Left hindlimb (tissue), 1 donor: ENCODE measurements at regions not wholly inside any gene's neighbourhood (a gene's known extent, or its start where the extent isn't known, plus 50 kb on each side); places are given as distances from the start of the nearest gene placed in this dataset.

ENCODE experiments used
- DNase-seq: peaks from one replicate; pipeline ENCODE4 v3.0.0-alpha.2; 2018

DNA sequence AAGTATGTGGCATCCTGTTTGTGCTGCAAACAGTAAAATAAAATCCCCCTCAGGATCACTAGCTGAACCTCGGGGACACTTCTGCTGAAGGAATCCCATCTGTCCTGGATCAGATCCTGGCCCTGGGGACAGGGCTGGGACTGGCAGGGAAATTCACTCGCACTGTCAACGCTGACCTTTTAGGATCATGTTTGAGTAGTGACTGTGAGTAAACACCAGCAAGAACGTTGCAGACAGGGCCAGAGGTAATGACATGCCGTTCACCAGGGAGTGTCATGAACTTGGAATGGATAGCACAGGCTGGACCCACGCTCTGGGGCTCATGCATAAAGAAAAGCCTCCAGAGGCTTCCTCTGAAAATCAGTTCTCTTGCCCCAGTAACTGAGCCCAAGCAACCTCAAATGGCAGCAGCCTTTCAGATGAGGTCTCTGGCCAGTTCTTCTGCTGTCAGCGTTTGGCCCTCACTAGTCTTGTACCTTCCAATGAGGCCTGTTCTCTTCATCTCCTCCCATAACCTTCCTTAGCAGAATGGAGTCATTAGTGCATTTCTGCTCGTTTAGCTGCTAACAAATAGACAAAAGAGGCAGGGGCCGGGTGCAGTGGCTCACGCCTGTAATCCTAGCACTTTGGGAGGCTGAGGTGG lies 51.0 kb upstream of the BARX2 start:
- DNase-seq, result no peak

DNA sequence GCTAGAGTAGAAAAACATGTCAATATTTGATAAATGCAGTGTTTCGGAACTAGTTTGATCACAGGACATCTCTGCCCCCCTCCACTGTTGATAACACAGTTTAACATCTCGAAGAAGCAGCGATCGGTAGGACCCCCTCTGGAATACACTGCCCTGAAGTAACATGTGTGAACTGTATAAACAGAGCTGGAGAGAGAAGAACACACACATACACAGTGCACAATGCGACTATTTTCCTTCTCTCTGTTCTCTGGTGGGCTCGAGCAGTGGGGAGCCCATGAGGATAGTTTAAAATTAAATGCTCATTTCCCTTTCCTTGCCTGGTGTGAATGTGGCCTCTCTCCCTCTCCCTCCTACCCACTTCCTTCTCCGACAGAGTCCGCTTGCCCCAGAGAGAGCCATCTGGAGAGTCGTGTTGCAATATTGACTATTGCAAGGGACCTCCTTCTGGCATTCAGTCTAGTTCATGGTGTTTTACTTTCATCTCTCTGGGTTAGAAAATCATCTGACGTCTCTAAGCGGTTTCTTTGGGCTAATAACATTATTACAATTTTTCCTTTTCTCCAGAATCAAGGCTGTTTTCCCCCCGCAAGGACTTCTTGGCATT lies 51.6 kb upstream of the BARX2 start:
- DNase-seq, result no peak

DNA sequence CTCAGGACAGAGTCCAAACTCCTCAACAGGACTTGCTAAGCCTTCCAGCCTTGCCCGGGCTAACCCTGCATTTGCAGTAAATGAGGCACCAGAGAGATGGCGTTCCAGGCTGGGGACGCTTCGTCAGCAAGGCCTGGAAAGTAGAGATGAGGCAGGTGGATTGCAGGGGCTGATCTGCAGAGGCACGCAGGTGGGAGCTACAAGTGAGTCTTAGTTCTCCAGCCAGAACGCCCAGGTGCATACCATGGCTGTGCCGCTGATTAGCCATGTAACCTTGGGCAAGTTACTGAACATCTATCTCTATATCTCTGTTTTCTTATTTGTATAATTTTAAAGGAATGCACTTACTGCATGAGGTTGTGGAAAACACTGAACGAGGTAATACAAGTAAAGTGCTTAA lies 52.7 kb upstream of the BARX2 start:
- no peak for DNase-seq

DNA sequence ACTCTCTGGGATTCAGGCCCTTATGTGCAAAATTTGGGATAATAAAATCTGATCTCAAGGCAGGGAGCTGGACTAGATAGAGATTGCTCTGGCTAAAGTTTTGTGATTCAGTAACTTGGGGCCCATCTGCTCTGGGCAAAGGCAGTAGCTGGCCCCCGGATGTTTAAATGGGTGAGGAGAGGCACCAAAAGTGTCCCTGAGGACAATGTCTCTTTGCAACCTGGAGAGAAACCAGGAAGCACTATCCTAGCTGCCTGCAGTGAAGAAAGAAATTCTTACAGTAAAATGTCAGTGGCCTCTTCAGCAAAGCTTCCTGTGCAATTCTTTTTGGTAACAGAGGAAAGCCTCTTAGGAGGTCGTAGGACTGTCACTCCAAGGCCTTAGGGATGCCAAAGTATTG lies 54.6 kb upstream of the BARX2 start:
- no peak for DNase-seq

DNA sequence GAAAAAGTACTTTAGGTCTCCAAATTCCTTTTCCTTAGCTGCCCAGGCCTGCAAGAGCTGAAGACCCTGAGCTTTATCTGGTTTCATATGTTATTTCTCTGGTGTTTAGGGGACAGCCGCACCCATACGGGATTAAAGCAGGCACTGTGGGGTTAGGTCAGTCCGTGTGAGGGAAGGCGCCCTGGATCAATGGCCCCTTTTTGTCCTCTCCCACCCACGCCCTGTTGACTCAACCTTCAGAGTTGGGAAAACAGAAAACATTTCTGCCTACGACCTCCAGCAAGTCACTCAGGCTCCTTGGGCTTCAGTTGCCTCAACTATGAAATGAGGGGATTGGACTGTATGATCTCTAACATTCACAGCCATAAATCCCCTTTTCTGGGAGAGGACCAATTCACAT lies 55.2 kb upstream of the BARX2 start:
- no peak for DNase-seq

DNA sequence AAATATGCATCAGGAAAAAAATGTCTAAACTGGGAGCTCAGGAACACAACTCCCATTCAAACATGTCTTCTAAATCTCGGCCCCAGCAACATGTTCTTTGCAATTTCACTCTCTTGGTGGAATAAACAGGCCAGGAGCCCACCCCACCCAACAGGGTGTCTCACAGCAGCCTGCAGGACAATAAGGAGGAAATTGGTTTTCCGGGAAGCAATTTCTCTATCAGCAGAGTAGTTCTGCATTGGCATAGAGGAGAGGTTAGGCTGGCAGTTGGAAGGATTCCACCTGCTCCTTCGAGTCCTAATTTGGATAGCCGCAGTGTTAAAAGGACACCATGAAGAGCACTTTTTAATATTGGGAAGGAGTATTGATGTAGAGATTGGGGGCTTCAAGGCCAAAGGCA lies 55.9 kb upstream of the BARX2 start:
- no peak for DNase-seq

DNA sequence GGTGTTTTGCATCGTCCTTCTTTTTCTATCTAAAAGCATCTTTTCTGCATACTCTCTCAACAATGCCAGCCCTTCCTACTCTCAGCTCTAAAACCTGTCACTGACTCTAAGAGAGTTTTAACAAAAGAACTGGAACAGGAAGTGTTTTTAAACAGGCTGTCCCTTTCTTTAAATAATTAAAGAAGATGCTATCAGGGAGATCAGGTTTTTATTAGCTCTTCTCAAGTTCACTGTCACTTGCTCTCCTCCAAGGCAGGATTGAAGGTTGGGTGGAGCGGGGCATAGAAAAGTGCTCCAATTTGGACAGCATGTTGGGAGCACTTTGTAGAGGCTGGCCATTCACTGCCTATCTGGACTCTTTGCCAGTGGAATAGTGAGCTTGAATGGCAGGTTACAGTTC lies 56.4 kb upstream of the BARX2 start:
- no peak for DNase-seq

DNA sequence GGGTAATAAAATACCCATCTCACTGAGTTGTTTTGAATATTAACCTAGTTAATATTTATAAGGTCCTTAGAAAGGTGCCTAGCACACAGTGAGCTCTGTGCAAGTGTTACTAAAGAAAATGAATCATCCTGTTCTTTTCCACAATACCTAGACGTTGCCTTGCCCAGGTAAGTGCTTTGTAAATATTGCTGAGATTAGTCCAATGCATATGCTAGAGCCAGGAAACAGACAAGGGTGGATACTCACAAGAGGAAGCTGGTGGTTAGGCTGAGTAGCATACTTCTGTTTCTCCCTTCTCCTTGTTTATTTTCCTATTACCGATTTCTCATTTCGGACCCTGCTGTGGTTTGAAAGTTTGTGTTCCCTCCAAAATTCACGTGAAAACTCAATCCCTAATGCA lies 58.1 kb upstream of the BARX2 start:
- DNase-seq, result no peak

DNA sequence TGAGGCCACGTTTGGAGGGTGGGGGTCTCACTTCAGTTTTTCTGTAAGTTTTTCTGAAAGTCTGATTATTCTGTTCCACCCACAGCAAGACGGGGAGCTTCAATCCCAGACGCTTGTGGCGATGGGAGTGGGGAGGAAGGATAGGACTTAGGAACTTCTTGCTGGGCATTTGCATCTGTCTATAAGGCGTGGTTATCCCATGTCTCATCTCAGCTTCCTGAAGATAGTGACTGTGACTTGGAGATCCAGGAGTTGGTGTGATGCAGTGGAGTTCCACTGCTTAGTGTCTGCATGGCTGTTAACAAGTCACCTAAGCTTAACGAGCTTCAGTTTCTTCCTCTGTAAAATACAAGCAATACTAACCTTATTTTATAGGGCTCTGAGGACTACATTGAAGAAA lies 58.9 kb upstream of the BARX2 start:
- DNase-seq, result no peak

DNA sequence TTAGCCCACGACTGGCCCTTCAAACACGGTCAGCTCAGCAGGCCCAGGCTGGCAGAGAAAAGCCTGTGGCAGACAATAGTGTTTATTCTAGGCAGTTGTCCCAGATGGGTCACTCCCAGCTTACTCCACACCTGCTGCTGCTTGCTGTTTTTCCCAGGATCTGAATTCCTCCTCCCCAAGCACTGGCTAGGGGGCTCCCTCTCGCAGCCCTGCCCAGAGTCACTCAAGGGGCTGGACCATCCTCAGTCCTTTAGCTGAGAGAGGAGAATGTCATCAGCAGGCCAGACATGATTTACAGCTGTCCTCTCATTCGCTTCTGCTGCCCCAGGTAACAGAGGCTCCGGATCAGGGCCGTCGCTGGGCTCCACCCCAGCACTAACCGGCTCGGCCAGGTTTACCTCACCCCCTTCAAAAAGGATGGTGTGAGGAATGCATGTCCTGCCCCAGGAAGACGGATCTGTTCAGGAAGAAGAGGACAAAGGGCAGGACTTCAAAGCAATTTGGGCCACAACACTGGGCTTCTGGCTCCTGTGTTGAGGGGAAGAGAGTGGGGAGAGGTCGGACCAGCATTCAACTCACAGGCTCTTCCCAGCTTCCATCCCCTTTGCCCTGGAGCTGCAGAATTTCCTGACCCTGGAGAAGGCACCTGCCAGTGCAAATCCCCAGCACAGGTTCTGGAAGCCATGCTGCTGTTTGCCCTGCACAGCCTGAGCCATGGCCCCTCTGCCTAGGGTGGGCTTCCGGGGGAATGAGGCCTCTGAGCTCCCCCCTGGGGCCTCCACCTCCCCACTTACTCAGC lies 59.7 kb upstream of the BARX2 start:
- DNase-seq, result no peak

DNA sequence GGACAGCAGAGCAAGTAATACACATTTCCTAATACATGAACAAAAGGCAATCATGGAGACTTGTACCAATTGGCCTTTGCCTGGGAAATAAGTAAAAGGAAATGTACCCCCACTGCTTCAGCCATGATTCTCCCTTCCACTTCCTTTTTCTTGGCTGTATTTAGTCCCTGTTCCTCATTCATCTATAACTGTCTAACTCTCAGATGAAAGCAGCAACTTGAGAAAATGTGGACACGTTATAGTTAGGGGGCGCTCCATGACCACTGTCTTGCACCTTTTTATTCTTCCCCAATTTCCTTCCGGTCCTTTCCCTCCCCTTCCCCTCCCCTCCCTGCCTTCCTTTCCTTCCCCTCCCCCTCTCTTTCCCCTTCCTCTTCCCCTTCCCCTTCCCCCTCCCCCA lies 61.3 kb upstream of the BARX2 start:
- DNase-seq, result no peak

DNA sequence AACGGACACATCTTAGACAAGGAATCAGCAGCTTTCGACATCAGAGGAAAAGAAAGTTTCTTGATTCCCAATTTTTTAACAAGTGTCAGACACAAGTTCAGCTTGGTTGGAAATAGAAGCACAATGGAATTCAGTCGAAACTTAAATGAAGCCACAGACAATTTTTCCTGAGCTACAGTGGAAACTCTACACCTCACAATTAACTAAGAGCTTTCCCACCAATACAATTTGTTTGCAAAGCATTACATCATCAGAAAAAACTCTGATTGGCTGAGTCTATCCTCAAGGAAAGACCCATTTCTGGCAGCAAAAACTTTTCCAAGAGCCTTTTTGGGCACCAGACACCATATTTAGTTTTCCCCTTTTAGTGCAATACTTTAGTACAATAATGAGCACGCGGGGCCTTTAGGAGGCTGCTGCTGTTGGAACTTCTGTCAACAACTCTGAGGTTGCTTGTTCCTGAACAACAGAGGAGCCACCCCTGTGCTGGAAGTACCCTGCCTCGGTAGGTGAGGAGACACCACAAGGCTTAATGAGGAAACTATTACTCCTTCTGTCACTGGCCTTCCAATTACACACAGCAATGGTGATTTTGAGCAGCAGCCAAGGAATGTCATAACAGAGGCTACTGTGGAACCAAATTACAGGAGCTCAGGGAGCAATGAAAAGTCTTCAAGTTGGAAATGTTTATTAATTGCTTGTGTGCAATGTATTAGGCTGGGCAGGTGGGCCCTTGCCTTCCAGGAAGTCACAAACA lies 61.9 kb upstream of the BARX2 start:
- DNase-seq, result no peak

DNA sequence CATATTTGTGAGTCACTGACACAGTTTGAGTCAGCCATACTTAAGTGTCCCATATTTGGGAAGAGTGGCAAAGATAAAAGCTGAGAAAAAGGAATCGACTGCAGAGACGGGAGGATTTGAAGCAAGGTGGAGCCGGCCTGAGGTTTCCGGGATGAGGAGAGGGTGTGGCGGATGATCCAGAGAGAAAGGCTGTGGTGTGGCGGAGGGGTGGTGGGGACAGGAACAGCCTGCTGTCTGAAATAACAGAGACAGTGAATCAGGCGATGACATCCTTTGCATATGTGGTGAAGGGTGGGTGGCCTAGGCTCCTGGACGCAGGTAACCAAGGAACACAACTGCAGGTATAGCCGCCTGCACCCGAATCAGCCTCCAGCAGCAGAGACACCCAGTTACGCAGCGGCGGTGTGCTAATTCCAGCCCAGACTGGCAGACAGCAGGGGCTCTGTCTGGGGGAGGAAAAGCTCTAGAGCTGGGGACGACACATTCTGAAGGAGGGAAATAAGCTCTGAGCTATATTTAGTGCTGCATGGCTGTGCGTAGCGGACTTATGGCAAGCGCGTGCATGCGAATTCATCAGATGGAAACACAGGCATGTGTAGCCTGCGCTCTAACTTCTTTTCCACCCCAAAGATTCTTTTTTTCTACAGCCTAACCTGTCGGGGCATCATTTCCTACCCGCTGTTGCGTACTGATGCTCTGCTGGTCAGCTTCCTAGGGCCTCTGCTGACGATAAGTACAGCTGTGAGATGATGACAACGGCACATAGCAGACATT lies 62.7 kb upstream of the BARX2 start:
- DNase-seq, result peak; percentile 72

DNA sequence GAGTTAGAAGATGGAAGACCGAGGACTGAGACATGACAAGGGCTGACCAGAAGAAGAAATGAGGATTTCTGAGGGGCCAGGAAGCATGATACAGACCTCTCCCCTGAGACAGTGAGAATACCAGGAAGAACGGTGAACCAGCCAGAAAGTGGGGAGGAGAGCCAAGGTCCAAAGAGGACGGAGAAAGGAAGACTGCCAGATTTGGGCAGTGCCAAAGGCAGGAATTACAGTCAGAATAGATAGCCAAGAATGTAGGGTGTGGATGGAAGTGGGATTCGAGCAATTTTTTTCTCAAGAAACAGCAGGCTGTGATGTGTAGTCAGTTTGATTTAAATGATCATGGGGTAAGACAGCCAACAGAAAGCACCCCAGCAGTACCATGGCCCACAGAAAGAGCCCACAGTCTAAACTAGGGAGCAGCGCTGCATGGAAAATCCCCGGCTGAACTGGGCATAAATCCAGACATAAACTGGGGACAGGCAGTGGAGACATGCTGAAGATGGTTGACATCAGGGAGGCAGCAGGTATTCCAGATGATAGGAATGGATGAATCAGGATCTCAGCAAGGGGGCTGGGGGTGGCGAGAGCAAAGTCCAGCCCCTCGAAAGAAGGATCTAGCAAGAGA lies 67.3 kb upstream of the BARX2 start:
- DNase-seq, result no peak

DNA sequence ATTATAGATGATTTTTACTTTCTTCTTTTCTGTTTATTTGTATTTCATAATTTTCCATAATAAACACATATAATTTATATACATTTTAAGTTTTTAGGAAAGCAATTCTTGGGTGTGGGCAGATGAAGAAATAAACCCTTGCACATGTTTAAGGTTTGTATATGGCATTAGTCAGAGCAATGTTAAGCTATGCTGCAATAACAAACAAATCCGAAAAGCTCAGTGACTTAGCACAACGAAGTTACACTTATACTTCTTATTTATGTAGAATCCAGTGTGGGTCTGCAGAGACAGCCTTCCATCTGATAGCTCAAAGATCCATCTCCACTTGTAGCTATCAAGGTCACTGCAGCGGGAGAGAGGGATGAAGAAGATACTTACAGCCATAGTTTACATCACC lies 68.5 kb upstream of the BARX2 start:
- no peak for DNase-seq

DNA sequence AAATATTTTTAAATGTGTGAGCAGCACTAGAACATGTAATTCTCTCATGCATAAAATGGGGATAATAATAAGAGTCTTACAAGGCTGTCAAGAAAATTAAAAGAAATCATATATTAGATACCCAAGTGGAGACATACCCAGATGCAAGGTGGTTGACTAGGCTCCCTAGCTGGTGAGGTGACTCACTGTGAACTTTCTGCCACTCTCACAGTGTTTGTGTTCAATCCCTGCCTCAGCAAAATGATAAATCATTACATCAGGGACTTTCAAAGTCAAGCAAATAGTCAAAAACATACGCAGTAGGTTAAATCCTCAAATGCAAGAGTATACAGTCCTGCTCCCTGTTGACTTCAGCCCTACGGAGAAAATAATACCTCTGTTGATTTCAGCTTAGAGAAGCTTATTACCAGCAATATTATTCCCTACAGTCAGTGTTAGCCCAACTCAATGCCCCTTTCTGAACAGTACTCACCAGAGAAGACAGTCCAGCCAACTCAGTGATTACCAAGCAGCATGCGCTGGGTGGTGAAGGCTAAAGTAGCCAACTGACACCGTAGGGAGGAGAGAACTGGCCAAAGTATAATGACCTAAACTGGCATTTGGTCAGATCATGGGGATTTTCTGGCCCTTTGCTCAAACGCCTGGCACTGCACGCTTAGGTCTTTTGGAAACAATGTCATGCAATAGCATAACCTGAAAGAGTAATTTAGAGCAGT lies 73.1 kb upstream of the BARX2 start:
- no peak for DNase-seq

DNA sequence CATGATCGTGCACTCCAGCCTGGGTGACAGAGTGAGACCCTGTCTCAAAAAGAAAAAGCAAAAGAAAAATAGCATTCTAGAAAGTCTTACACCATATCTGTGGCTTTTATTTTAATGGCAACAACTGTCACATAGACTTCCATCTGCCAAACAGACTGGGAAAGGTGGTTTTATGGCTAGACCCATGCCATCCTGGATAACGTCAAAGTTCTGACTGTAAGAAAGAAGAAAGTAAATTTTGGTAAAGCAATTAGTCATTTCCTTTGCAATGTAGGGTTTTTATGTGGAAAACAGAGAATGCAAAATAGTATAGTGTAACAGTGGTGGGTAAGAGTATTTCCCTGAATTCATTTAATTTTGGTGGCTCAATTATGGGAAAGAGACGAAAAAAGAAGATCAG lies 75.5 kb upstream of the BARX2 start:
- no peak for DNase-seq

DNA sequence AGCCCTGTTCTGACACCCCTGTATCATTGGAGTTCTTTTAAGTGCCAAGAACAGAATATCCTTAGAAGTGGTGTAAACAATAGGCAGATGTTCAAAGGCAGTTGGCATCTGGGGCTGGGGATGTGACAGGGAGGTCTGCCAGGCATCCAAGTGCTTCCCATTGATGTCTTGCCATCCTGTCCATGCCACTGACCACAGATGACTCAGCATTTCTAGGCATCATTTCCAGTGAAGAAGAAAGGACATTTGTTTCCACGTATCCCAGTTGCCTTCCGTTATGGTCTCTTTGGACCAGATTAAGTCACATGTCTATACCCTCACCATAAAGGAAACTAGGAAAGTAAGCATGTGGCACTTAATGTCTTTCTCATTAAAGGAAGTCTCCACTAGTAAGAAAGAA lies 76.7 kb upstream of the BARX2 start:
- DNase-seq, result no peak

DNA sequence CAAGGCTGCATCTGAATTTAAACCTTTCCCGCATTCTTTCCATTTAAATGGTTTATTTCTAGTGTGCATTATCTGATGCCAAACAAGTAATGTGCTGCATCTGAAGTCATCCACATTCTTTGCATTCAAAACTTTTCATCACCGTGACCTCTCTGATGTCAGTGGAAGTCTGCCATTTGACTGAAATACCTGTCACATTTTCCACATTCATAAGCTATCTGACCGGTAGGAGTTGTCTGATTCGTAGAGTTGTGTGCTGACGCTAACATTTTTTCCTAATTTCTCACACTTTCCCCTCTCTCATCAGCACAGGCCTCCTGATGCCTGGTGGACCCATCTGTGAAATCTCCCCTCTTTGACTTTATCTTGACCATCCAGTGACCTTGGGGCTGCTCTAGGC lies 79.9 kb upstream of the BARX2 start:
- DNase-seq, result no peak

DNA sequence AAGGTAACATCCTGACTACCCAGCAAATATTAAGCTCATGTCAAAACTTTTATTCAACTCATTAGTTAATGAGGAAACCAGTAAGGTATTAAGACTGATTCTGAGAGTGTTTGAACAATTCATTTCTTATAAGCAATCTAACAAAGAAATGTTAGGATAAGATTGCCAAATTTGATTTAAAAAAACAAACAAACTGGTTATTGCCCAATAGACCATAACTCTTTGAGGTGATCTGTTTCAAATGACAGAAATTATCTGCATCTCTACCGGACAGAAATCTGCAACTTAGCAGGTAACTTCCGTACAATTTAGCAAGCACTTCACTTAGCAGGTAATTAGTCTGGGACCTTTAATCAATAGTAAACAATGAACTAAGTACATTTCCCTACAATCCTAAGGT lies 82.9 kb upstream of the BARX2 start:
- no peak for DNase-seq

DNA sequence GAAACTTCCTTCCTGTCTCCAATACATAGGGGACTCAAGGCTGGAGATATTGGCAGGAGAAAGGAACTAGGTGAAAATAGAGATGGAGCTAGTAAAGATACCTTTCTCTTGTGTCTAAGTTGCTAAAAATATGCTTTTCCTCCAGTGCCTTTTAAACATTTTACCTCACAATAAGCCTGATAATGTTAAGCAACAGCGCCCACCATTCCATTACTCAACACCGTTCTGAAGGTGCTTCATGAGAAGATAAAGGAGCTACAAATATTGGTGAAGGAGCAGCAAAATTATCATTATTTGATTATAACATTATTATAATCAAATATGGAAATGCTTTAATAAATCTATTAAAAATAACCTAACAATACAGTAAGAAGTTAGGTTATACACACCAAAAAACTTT lies 83.6 kb upstream of the BARX2 start:
- DNase-seq, result no peak

DNA sequence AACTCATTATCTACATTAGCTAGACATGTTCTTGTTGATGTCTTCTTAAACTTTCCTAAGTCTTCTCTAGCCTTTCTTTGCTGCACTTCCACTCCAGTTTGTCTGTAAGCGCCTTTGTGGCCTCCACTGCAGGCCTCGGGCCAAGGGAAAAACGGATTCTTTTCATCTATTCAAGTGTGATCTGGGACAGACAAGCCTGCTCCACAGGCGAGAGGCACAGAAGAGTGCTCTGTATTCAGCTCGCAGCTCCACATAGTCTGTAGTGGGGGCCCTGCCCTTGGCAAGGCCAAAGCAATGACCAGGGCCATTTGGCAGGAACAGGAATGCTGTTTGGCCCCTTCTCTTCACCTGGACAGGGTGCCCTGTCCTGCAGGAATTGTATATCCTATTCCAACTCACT lies 84.1 kb upstream of the BARX2 start:
- peak; percentile 54 for DNase-seq
